ENCODE measurements at regions not wholly inside any gene's neighbourhood (a gene's known extent, or its start where the extent isn't known, plus 50 kb on each side); places are given as distances from the start of the nearest gene placed in this dataset.

GRCh38 chr19:27691991-27692390, 1521.0 kb downstream of the UQCRFS1 start:
- DNase-seq (ENCODE audit: low read depth, low spot score): no peak
- Histone ChIP-seq H3K4me2 (ENCODE audit: insufficient read depth, low read length) (no peak overlapping the region), H3K9me3 (replicated peaks; ENCODE audit: control insufficient read depth, insufficient read depth, low read length) (peaks cover 2% of the 10 kb centered on the region), H3K4me3 (replicated peaks in 1 of 3; ENCODE audit: insufficient read depth in 1 of 3, low read depth in 1 of 3, low read length in 3 of 3) (no peak overlapping the region), H2AFZ (ENCODE audit: low read depth, low read length) (no peak overlapping the region), H3K4me1 (ENCODE audit: control insufficient read depth, extremely low read depth, insufficient read depth, low read length) (no peaks in the 10 kb centered on the region), H4K20me1 (replicated peaks; ENCODE audit: control insufficient read depth, extremely low read depth, insufficient read depth, low read length) (no peaks in the 10 kb centered on the region), H3K27ac (ENCODE audit: insufficient read depth, low read depth, low read length) (no peak overlapping the region), H3K79me2 (ENCODE audit: control insufficient read depth, insufficient read depth, low read length) (no peaks in the 10 kb centered on the region), H3K36me3 (ENCODE audit: control insufficient read depth in 2 of 2, extremely low read depth in 1 of 2, insufficient read depth in 2 of 2, low read length in 2 of 2) (no peaks in the 10 kb centered on the region), H3K9ac (replicated peaks; ENCODE audit: extremely low read depth, insufficient read depth, low read length) (no peak overlapping the region), H3K9me1 (replicated peaks; ENCODE audit: control insufficient read depth, extremely low read depth, insufficient read depth, low read length) (no peaks in the 10 kb centered on the region), H3K27me3 (ENCODE audit: control insufficient read depth in 2 of 2, insufficient read depth in 2 of 2, low read length in 2 of 2) (no peaks in the 10 kb centered on the region)
- dilution Hi-C loops (cut with MboI; ENCODE audit: extremely low pct_ligation_motif_present, low sequenced_read_pairs) (no loop called here), intact Hi-C loops (cut with micrococcal nuclease) (no loop called here)
- BruUV-seq (replicated peaks): no TSS peak
- TF ChIP-seq GATA2 (IDR thresholded peaks at IDR 0.05; ENCODE audit: insufficient read depth, insufficient read length, low read depth, low read length) (no peak), CTCF (IDR thresholded peaks at IDR 0.05; ENCODE audit: extremely low read depth in 1 of 2, insufficient read depth in 1 of 2, low read depth in 1 of 2, low read length in 2 of 2) (no peak), JUN (IDR thresholded peaks at IDR 0.05; ENCODE audit: borderline replicate concordance, insufficient read depth, insufficient read length, low read depth) (no peak), POLR2A (IDR thresholded peaks at IDR 0.05; ENCODE audit: low read depth, low read length) (no peak), POLR2AphosphoS5 (IDR thresholded peaks at IDR 0.05; ENCODE audit: insufficient read depth, low read depth, low read length) (no peak), MYC (IDR thresholded peaks at IDR 0.05; ENCODE audit: low read depth, low read length) (no peak), FOS (IDR thresholded peaks at IDR 0.05; ENCODE audit: borderline replicate concordance, insufficient read depth, low read length) (no peak), EZH2 (IDR thresholded peaks at IDR 0.05; ENCODE audit: borderline replicate concordance, low read depth, low read length, severe bottlenecking) (no peak)
- TF ChIP-seq, protein P1, sequence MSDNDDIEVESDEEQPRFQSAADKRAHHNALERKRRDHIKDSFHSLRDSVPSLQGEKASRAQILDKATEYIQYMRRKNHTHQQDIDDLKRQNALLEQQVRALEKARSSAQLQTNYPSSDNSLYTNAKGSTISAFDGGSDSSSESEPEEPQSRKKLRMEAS (IDR thresholded peaks at IDR 0.05; ENCODE audit: insufficient read depth, insufficient read length): no peak
- CTCF ChIA-PET: no interaction called here
- no peak for FAIRE-seq
- POLR2A ChIA-PET: no interaction called here

All from endothelial cell of umbilical vein (primary cell).